Gastrocnemius medialis (tissue), 4 donors: ENCODE measurements at regions not wholly inside any gene's neighbourhood (a gene's known extent, or its start where the extent isn't known, plus 50 kb on each side); places are given as distances from the start of the nearest gene placed in this dataset.

Experiments
- ATAC-seq, 2 donors: fragments of 150-250 bp; one replicate each; pipeline ENCODE4 v1.9.1; 2016
- DNase-seq, 2 donors: peaks; one replicate each; pipeline ENCODE4 v3.0.0-alpha.2; 2019
- H3K27ac ChIP-seq, 4 donors: fragments of 200-600 bp; sonication (generic); 1 replicate in 1 of 4; 2 replicates in 3 of 4; pipeline ENCODE4 v1.5.1; 2016 to 2018; ENCODE audit warnings: mild to moderate bottlenecking in 2 of 4, moderate library complexity in 1 of 4
- H3K27me3 ChIP-seq, 3 donors: fragments of 200-600 bp; sonication (generic) in 2 of 3; 1 replicate in 1 of 3; 2 replicates in 2 of 3; pipeline versions ENCODE4 v1.5.1 to v1.6.0; 2016 to 2019; ENCODE audit warnings: mild to moderate bottlenecking in 1 of 3, moderate library complexity in 1 of 3
- H3K36me3 ChIP-seq, 2 donors: fragments of 200-600 bp; sonication (generic) in 1 of 2; one replicate each; pipeline ENCODE4 v1.5.1; 2017 to 2018
- H3K4me1 ChIP-seq, 2 donors: fragments of 200-600 bp; sonication (generic) in 1 of 2; one replicate each; pipeline ENCODE4 v1.5.1; 2016 to 2017; ENCODE audit warnings: mild to moderate bottlenecking in 2 of 2
- H3K4me3 ChIP-seq, 4 donors: fragments of 200-600 bp; sonication (generic) in 3 of 4; 1 replicate in 1 of 4; 2 replicates in 3 of 4; pipeline ENCODE4 v1.5.1; 2016 to 2019; ENCODE audit warnings: mild to moderate bottlenecking in 2 of 4
- H3K9me3 ChIP-seq, 3 donors: fragments of 200-600 bp; sonication (generic) in 2 of 3; 1 replicate in 1 of 3; 2 replicates in 2 of 3; pipeline ENCODE4 v1.5.1; 2016 to 2019
- POLR2A ChIP-seq, 2 donors: fragments of 450-650 bp; IDR thresholded peaks; one replicate each; pipeline ENCODE4 v1.6.1; 2017; ENCODE audit warnings: antibody characterized with exemption in 2 of 2, mild to moderate bottlenecking in 2 of 2, moderate library complexity in 2 of 2
- in situ Hi-C, 4 donors: fragments of 200-750 bp; cut with MboI; loops; one replicate each; pipeline versions ENCODE4 v1.15.0 to v1.8.0; 2017; ENCODE audit warnings: low sequenced_read_pairs in 4 of 4
- intact Hi-C: fragments of 100-400 bp; cut with DNase I; formaldehyde crosslinking; loops from one replicate; pipeline ENCODE4 v1.15.1; 2023; ENCODE audit warnings: low total_unique reads
- TF ChIP-seq, protein P1 (sequence below), 5 experiments: fragments of 450-650 bp in 3 of 5; fragments of 200-600 bp in 2 of 5; sonication (generic) in 2 of 5; IDR thresholded peaks in 4 of 5; conservative IDR thresholded peaks in 1 of 5; 1 replicate in 4 of 5; 2 replicates in 1 of 5; pipeline ENCODE4 v1.5.1; 2016 to 2019; ENCODE audit warnings: antibody characterized with exemption in 5 of 5, mild to moderate bottlenecking in 3 of 5, moderate library complexity in 3 of 5

DNA sequence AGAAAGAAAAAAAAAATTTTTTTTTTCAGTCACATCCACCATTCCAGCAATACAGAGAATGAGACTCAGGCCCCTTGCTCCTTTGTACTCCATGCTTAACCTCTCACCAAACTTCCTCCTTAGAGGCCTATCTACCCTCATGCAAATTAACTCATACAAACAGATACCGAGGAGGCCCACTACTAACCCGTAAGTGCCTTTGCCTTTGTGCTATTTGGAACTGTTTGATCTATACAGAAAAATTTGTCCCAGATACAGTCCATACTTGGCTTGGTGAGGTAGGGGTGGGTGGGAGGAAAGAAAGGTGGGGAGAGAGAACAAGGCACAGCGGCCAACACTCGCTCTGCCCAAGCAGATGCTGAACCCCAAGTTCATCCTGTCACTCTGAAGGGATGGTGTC lies 87.8 kb upstream of the DUSP5 start:
- no peak for ATAC-seq

DNA sequence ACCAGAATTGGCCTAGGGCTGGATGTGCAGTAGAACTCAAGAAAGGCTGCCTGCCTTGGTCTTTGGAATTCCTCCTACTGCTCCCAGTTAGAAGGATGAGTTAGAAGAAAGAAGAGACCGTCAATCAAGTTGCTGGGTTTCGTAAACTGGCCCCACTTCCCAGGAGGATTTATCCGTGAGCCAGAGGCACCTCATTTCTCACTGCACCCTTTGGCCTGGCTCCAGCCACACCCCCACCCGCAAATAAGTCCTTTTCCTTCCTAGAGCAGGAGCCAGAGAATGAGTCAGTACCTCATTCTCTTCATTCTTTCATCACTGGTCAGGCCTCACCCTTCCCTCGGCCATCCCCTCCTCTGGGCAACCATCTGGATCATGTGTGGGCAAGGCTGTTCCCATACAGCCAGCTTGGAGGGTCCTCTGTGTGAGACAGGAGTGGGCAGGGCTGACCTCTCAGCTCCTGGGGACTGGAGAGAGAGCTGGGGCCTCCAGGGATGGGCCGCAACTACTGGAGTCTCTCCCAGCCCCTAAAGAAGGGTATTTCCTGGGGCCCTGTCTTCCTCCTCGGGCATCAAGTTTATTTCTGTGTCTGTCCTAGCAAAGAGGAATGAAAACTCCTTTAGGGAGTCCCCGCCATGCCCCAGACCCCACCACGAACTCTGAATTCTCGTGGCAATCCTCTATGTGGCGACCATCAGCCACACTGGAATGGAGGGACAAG lies 87.2 kb upstream of the DUSP5 start:
- intact Hi-C loops, result no loop called here
- Histone ChIP-seq H3K4me3 (no peak overlapping the region), H3K27me3 (no peaks in the 10 kb centered on the region), H3K27ac (no peak overlapping the region), H3K36me3 (no peaks in the 10 kb centered on the region), H3K9me3 (no peaks in the 10 kb centered on the region), H3K4me1 (peaks cover 0 to 3% of the 10 kb centered on the region in 2 donors)
- in situ Hi-C loops, result no loop called here
- ATAC-seq, result no peak
- TF ChIP-seq, protein P1, sequence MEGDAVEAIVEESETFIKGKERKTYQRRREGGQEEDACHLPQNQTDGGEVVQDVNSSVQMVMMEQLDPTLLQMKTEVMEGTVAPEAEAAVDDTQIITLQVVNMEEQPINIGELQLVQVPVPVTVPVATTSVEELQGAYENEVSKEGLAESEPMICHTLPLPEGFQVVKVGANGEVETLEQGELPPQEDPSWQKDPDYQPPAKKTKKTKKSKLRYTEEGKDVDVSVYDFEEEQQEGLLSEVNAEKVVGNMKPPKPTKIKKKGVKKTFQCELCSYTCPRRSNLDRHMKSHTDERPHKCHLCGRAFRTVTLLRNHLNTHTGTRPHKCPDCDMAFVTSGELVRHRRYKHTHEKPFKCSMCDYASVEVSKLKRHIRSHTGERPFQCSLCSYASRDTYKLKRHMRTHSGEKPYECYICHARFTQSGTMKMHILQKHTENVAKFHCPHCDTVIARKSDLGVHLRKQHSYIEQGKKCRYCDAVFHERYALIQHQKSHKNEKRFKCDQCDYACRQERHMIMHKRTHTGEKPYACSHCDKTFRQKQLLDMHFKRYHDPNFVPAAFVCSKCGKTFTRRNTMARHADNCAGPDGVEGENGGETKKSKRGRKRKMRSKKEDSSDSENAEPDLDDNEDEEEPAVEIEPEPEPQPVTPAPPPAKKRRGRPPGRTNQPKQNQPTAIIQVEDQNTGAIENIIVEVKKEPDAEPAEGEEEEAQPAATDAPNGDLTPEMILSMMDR (IDR thresholded peaks at IDR 0.05 in 4 of 5, conservative IDR thresholded peaks at IDR 0.05 in 1 of 5), result no peak
- no peak for TF ChIP-seq POLR2A (IDR thresholded peaks at IDR 0.05)
- no peak for DNase-seq

More for the DNA sequence above, 87.8 kb upstream of the DUSP5 start:
- Histone ChIP-seq H3K27ac (no peak overlapping the region), H3K36me3 (no peaks in the 10 kb centered on the region), H3K27me3 (no peaks in the 10 kb centered on the region), H3K4me1 (peaks cover 0 to 3% of the 10 kb centered on the region in 2 donors), H3K9me3 (no peaks in the 10 kb centered on the region), H3K4me3 (no peak overlapping the region)
- no peak for DNase-seq
- TF ChIP-seq POLR2A (IDR thresholded peaks at IDR 0.05), result no peak
- TF ChIP-seq, protein P1 (IDR thresholded peaks at IDR 0.05 in 4 of 5, conservative IDR thresholded peaks at IDR 0.05 in 1 of 5), result no peak
- intact Hi-C loops, result no loop called here
- in situ Hi-C loops, result no loop called here

DNA sequence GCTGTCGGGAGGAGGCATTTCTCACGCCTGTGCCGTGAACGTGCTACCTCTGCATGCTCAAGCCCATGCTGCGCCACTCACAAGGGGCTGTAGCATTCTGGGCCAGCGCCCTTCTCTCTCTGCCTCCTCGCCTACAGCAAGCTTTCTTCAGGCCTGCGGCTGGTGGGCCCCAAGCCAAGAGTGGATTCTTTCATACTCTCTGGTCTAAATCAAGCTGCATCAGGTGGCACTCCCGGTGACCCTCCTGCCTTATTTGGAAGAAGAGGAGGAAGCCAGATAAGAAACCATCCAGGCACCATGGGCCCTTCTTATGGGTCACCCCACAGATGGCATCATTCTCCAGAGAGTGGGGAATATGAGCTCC lies 86.7 kb upstream of the DUSP5 start:
- H3K4me3 ChIP-seq, result no peak overlapping the region
- H3K27me3 ChIP-seq, result no peaks in the 10 kb centered on the region
- in situ Hi-C loops, result no loop called here
- H3K36me3 ChIP-seq, result no peaks in the 10 kb centered on the region
- H3K4me1 ChIP-seq, result peaks cover 0 to 3% of the 10 kb centered on the region in 2 donors
- intact Hi-C loops, result no loop called here
- no peaks in the 10 kb centered on the region for H3K9me3 ChIP-seq
- no peak overlapping the region for H3K27ac ChIP-seq
- DNase-seq (no peak), ATAC-seq (no peak)
- TF ChIP-seq, protein P1 (IDR thresholded peaks at IDR 0.05 in 4 of 5, conservative IDR thresholded peaks at IDR 0.05 in 1 of 5), result no peak
- no peak for TF ChIP-seq POLR2A (IDR thresholded peaks at IDR 0.05)

DNA sequence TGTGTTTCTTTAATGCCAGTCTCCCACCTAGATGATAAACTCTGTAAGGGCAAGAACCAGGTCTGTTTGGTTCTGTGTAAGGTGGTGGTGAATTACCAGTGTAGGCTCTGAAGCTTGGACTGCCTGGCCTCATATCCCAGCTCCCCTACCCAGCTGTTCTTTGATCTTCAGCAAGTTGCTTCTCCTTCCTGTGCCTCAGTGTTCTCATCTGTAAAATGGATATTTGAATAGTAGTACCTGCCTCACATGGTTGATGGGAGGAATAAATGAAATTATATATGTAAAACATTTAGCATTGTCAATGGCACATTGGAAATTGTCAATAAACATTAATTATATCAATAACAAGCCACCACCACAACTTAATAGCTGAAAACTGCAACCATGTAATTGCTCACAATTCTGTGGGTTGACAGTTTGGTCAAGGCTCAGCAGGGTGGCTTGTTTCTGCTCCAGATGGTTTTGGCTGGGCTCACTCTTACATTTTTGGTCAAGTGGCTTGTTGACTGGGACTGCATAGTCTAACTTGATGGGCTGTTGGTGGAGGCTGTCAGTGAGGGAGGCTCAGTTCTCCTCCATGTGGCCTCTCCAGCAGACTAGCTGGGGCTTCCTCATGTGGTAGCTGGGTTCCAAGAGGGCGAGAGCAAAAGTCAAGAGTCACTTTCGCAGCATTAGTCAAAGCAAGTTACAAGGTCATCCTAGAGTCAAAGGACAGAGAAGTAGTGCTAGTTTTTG lies 84.5 kb upstream of the DUSP5 start:
- H3K4me1 ChIP-seq, result peaks cover 0 to 3% of the 10 kb centered on the region in 2 donors
- ATAC-seq (no peak), DNase-seq (no peak)
- in situ Hi-C loops, result no loop called here
- no peak overlapping the region for H3K27ac ChIP-seq
- H3K36me3 ChIP-seq, result no peaks in the 10 kb centered on the region
- no peak overlapping the region for H3K4me3 ChIP-seq
- no peaks in the 10 kb centered on the region for H3K9me3 ChIP-seq
- H3K27me3 ChIP-seq, result no peaks in the 10 kb centered on the region
- intact Hi-C loops, result no loop called here
- TF ChIP-seq, protein P1 (IDR thresholded peaks at IDR 0.05 in 4 of 5, conservative IDR thresholded peaks at IDR 0.05 in 1 of 5), result no peak
- no peak for TF ChIP-seq POLR2A (IDR thresholded peaks at IDR 0.05)
